SK-N-SH (cell line): ENCODE measurements at regions not wholly inside any gene's neighbourhood (a gene's known extent, or its start where the extent isn't known, plus 50 kb on each side); places are given as distances from the start of the nearest gene placed in this dataset.
"Not testable (repeated sequence)": the region's sequence is repeated elsewhere in the genome, so short reads cannot be mapped to it uniquely, and the experiment has no call there.

Experiments
- EP300 ChIP-seq, 2 experiments: IDR thresholded peaks; 2 replicates each; pipeline versions ENCODE4 v1.4.0 to v1.6.1; 2012; ENCODE audit warnings: borderline replicate concordance in 1 of 2, low read depth in 1 of 2, low read length in 1 of 2
- GATA2 ChIP-seq: sonication (generic); formaldehyde crosslinking; IDR thresholded peaks from 2 replicates; pipeline ENCODE4 v1.5.0; 2020; ENCODE audit warnings: mild to moderate bottlenecking, missing genetic modification reagents
- TAF1 ChIP-seq: IDR thresholded peaks from 2 replicates; pipeline ENCODE4 v1.6.1; 2012; ENCODE audit warnings: low read depth, mild to moderate bottlenecking, low read length, moderate library complexity, borderline replicate concordance
- TCF12 ChIP-seq: IDR thresholded peaks from 2 replicates; pipeline ENCODE4 v1.4.0; 2012
- YY1 ChIP-seq: IDR thresholded peaks from 2 replicates; pipeline ENCODE4 v1.4.0; 2012; ENCODE audit warnings: low read depth, mild to moderate bottlenecking
- TF ChIP-seq, protein P1 (sequence below): fragments of 200-600 bp; sonication (generic); IDR thresholded peaks from 2 replicates; pipeline ENCODE4 v1.6.1; 2017; ENCODE audit warnings: antibody characterized with exemption, mild to moderate bottlenecking, moderate library complexity
- TF ChIP-seq, protein P2 (sequence below): IDR thresholded peaks from 2 replicates; pipeline ENCODE4 v1.6.1; 2012; ENCODE audit warnings: mild to moderate bottlenecking, low read depth, low read length, moderate library complexity
- TF ChIP-seq, protein P3 (sequence below): IDR thresholded peaks from 2 replicates; pipeline ENCODE4 v1.4.0; 2012; ENCODE audit warnings: low read depth, borderline replicate concordance

DNA sequence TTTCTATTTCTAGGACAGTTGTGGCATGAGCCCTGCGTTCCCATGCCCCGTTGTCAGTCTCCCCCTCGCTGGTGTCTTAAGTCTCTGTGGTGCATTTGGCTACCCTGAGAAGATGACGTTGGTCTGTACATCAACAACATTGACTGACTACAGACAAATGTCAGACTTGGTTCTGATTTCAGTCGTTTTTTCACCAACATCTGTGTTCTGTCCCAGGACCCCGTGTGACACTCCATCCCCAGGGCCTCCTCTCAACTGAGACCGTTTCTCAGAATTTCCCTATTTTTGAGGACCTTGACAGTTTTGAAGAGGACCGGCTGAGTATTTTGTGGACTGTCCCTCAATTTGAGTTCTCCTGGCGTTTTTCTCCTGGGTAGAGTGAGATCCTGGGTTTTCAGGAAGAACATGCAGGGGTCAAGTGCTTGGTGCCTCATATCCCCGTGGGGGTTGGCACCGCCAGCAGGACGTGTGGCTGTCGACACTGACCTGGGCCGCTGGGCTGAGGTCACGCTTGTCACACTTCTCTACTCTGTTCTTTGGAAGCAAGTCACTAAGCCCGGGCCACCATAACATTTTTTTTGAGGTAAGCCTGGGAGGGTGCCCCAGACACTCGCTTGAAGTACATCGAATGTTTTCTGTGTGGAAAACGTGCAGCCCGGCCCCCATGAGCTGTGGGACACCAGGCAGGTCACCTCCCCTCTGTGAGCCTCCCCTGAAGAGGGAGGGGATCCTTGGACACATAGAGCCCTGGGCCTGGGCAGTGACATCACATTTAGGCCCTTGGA lies 114.4 kb upstream of the ZNF469 start:
- TF ChIP-seq EP300 (IDR thresholded peaks at IDR 0.05; ENCODE audit: borderline replicate concordance in 1 of 2, low read depth in 1 of 2, low read length in 1 of 2); TCF12; YY1; TAF1; GATA2 (CRISPR knock-in tag): not testable (repeated sequence)
- TF ChIP-seq, protein P1, sequence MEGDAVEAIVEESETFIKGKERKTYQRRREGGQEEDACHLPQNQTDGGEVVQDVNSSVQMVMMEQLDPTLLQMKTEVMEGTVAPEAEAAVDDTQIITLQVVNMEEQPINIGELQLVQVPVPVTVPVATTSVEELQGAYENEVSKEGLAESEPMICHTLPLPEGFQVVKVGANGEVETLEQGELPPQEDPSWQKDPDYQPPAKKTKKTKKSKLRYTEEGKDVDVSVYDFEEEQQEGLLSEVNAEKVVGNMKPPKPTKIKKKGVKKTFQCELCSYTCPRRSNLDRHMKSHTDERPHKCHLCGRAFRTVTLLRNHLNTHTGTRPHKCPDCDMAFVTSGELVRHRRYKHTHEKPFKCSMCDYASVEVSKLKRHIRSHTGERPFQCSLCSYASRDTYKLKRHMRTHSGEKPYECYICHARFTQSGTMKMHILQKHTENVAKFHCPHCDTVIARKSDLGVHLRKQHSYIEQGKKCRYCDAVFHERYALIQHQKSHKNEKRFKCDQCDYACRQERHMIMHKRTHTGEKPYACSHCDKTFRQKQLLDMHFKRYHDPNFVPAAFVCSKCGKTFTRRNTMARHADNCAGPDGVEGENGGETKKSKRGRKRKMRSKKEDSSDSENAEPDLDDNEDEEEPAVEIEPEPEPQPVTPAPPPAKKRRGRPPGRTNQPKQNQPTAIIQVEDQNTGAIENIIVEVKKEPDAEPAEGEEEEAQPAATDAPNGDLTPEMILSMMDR, result not testable (repeated sequence)
- TF ChIP-seq, protein P2, sequence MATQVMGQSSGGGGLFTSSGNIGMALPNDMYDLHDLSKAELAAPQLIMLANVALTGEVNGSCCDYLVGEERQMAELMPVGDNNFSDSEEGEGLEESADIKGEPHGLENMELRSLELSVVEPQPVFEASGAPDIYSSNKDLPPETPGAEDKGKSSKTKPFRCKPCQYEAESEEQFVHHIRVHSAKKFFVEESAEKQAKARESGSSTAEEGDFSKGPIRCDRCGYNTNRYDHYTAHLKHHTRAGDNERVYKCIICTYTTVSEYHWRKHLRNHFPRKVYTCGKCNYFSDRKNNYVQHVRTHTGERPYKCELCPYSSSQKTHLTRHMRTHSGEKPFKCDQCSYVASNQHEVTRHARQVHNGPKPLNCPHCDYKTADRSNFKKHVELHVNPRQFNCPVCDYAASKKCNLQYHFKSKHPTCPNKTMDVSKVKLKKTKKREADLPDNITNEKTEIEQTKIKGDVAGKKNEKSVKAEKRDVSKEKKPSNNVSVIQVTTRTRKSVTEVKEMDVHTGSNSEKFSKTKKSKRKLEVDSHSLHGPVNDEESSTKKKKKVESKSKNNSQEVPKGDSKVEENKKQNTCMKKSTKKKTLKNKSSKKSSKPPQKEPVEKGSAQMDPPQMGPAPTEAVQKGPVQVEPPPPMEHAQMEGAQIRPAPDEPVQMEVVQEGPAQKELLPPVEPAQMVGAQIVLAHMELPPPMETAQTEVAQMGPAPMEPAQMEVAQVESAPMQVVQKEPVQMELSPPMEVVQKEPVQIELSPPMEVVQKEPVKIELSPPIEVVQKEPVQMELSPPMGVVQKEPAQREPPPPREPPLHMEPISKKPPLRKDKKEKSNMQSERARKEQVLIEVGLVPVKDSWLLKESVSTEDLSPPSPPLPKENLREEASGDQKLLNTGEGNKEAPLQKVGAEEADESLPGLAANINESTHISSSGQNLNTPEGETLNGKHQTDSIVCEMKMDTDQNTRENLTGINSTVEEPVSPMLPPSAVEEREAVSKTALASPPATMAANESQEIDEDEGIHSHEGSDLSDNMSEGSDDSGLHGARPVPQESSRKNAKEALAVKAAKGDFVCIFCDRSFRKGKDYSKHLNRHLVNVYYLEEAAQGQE, result not testable (repeated sequence)
- TF ChIP-seq, protein P3, sequence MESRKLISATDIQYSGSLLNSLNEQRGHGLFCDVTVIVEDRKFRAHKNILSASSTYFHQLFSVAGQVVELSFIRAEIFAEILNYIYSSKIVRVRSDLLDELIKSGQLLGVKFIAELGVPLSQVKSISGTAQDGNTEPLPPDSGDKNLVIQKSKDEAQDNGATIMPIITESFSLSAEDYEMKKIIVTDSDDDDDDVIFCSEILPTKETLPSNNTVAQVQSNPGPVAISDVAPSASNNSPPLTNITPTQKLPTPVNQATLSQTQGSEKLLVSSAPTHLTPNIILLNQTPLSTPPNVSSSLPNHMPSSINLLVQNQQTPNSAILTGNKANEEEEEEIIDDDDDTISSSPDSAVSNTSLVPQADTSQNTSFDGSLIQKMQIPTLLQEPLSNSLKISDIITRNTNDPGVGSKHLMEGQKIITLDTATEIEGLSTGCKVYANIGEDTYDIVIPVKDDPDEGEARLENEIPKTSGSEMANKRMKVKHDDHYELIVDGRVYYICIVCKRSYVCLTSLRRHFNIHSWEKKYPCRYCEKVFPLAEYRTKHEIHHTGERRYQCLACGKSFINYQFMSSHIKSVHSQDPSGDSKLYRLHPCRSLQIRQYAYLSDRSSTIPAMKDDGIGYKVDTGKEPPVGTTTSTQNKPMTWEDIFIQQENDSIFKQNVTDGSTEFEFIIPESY, result not testable (repeated sequence)
